Muscle of back (tissue), 3 donors: ENCODE measurements at regions not wholly inside any gene's neighbourhood (a gene's known extent, or its start where the extent isn't known, plus 50 kb on each side); places are given as distances from the start of the nearest gene placed in this dataset.
"Not testable (repeated sequence)": the region's sequence is repeated elsewhere in the genome, so short reads cannot be mapped to it uniquely, and the experiment has no call there.

Experiments used
- DNase-seq, 3 donors: peaks; one replicate each; pipeline versions ENCODE4 v3.0.0 to v3.0.0-alpha.2; 2013

GRCh38 chr22:11932212-11932611, 3595.8 kb upstream of the OR11H1 start:
- not testable (repeated sequence) for DNase-seq

GRCh38 chr22:11967915-11968616, 3559.9 kb upstream of the OR11H1 start:
- DNase-seq = not testable (repeated sequence)

GRCh38 chr22:11973856-11974255, 3554.1 kb upstream of the OR11H1 start:
- peak in 1 of 3 donors; percentile 3 for DNase-seq
